ENCODE measurements at regions not wholly inside any gene's neighbourhood (a gene's known extent, or its start where the extent isn't known, plus 50 kb on each side); places are given as distances from the start of the nearest gene placed in this dataset.

GRCh38 chr14:71296184-71296583, 388.9 kb downstream of the PCNX1 start:
- no peak for DNase-seq

- DNase-seq = no peak
Observed at GRCh38 chr14:71300566-71301330, 393.5 kb downstream of the PCNX1 start.

GRCh38 chr14:71301611-71302010, 394.4 kb downstream of the PCNX1 start:
- DNase-seq = no peak

GRCh38 chr14:71304690-71305089, 397.4 kb downstream of the PCNX1 start:
- no peak for DNase-seq

- no peak for DNase-seq
Observed at GRCh38 chr14:71308671-71309070, 401.4 kb downstream of the PCNX1 start.

- DNase-seq = no peak
Observed at GRCh38 chr14:71309756-71310155, 402.5 kb downstream of the PCNX1 start.

GRCh38 chr14:71311061-71311460, 403.8 kb downstream of the PCNX1 start:
- no peak for DNase-seq

- no peak for DNase-seq
Observed at GRCh38 chr14:71314717-71315116, 407.5 kb downstream of the PCNX1 start.

GRCh38 chr14:71317385-71318096, 410.3 kb downstream of the PCNX1 start:
- DNase-seq = no peak

GRCh38 chr14:71318097-71318459, 410.8 kb downstream of the PCNX1 start:
- no peak for DNase-seq

- DNase-seq = no peak
Observed at GRCh38 chr14:71319666-71320065, 412.4 kb downstream of the PCNX1 start.

- DNase-seq = peak; percentile 99
Observed at GRCh38 chr14:71320107-71320733, 413.0 kb downstream of the PCNX1 start, which contains the start of gene SIPA1L1. SIPA1L1 (plus strand) TSS chr14:71320476.

GRCh38 chr14:71320734-71321573, 413.7 kb downstream of the PCNX1 start:
- DNase-seq = peak; percentile 79

GRCh38 chr14:71321574-71322315, 414.5 kb downstream of the PCNX1 start:
- peak; percentile 53 for DNase-seq

- peak; percentile 52 for DNase-seq
Observed at GRCh38 chr14:71322655-71323250, 415.5 kb downstream of the PCNX1 start.

GRCh38 chr14:71324767-71325272, 417.6 kb downstream of the PCNX1 start:
- DNase-seq = peak; percentile 67

- no peak for DNase-seq
Observed at GRCh38 chr14:71327691-71328090, 420.4 kb downstream of the PCNX1 start.

GRCh38 chr14:71328183-71328582, 420.9 kb downstream of the PCNX1 start:
- no peak for DNase-seq

- no peak for DNase-seq
Observed at GRCh38 chr14:71328954-71329353, 421.7 kb downstream of the PCNX1 start.

- DNase-seq = no peak
Observed at GRCh38 chr14:71331403-71331802, 424.1 kb downstream of the PCNX1 start.

GRCh38 chr14:71332476-71332875, 425.2 kb downstream of the PCNX1 start:
- no peak for DNase-seq

GRCh38 chr14:71333705-71334104, 426.4 kb downstream of the PCNX1 start:
- DNase-seq = no peak
